OCI-LY3 (cell line): ENCODE measurements at regions not wholly inside any gene's neighbourhood (a gene's known extent, or its start where the extent isn't known, plus 50 kb on each side); places are given as distances from the start of the nearest gene placed in this dataset.

Source experiments
- EZH2phosphoT487 ChIP-seq: fragments of 200-600 bp; shearing (Covaris generic); IDR thresholded peaks from 2 replicates; pipeline ENCODE4 v1.6.1; 2018; ENCODE audit warnings: antibody characterized with exemption, mixed run types, low read depth
- TF ChIP-seq, protein P1 (sequence below): fragments of 200-600, 300-600 bp; sonication (generic); IDR thresholded peaks from 2 replicates; pipeline ENCODE4 v1.5.1; 2014; ENCODE audit warnings: antibody characterized with exemption, low read length, low read depth

DNA sequence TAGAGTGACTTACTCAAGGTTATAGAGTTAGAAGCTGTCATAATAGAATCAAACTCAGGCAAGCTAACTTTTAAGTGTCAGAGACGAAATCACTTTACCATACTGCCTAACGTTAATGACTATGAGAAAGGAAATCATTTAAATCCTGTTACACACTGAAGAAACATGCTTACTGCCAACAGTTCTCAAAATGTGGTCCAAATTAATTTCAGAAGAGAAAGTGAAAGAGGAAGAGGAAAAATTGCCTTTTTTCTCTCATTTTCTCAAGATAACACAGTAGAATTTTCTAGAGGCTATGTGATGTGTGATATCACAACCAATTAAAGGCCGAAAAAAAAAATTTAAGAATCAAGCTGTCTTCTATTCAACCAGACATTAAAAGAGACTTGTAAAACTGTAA, 1362.7 kb upstream of the CHAC2 start:
- TF ChIP-seq, protein P1, sequence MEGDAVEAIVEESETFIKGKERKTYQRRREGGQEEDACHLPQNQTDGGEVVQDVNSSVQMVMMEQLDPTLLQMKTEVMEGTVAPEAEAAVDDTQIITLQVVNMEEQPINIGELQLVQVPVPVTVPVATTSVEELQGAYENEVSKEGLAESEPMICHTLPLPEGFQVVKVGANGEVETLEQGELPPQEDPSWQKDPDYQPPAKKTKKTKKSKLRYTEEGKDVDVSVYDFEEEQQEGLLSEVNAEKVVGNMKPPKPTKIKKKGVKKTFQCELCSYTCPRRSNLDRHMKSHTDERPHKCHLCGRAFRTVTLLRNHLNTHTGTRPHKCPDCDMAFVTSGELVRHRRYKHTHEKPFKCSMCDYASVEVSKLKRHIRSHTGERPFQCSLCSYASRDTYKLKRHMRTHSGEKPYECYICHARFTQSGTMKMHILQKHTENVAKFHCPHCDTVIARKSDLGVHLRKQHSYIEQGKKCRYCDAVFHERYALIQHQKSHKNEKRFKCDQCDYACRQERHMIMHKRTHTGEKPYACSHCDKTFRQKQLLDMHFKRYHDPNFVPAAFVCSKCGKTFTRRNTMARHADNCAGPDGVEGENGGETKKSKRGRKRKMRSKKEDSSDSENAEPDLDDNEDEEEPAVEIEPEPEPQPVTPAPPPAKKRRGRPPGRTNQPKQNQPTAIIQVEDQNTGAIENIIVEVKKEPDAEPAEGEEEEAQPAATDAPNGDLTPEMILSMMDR, result no peak
- no peak for TF ChIP-seq EZH2phosphoT487
